Lower leg skin (tissue), 4 donors: ENCODE measurements at regions not wholly inside any gene's neighbourhood (a gene's known extent, or its start where the extent isn't known, plus 50 kb on each side); places are given as distances from the start of the nearest gene placed in this dataset.

ENCODE experiments used
- DNase-seq, 2 donors: peaks; one replicate each; pipeline ENCODE4 v3.0.0-alpha.2; 2019; ENCODE audit warnings: low spot score in 2 of 2
- H3K4me3 ChIP-seq: fragments of 200-600 bp; sonication (generic); 2 replicates; pipeline ENCODE4 v1.5.1; 2017; ENCODE audit warnings: mild to moderate bottlenecking, low read depth; ENCODE audit not compliant: poor library complexity, severe bottlenecking
- POLR2A ChIP-seq, 2 donors: fragments of 450-650 bp; IDR thresholded peaks; one replicate each; pipeline ENCODE4 v1.6.1; 2016 to 2017; ENCODE audit warnings: antibody characterized with exemption in 2 of 2, mild to moderate bottlenecking in 1 of 2, moderate library complexity in 1 of 2
- WGBS, 2 donors: methylation state at CpG; one replicate each; pipeline ENCODE4 v1.1.5; 2018; 5-methylcytosine and 5-hydroxymethylcytosine counted together
- intact Hi-C: fragments of 100-400 bp; cut with DNase I; formaldehyde crosslinking; loops from one replicate; pipeline ENCODE4 v1.15.0; 2023; ENCODE audit warnings: low total_unique reads
- TF ChIP-seq, protein P1 (sequence below), 3 donors: fragments of 450-650 bp; IDR thresholded peaks; one replicate each; pipeline ENCODE4 v1.5.1; 2016; ENCODE audit warnings: antibody characterized with exemption in 3 of 3, mild to moderate bottlenecking in 3 of 3, moderate library complexity in 2 of 3

DNA sequence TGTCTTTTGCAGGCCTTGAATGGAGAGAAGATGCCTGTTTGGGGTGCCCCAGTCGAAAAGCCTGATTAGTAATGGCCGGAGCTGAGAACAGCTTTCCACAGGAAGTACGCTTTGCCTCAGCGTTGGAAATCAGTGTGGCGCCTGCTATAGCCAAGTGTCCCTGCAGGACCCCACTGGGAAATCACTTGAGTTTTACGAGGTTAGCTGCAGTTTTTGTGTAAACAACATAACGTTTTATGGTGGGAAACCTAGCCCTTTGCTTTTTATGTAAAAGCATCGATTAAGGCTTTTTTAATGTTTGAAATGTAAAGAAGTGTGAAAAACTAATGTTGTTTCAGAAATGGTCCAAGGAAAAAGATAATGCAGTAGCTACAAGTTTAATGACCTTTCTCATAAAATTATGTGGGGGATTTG lies 234.2 kb downstream of the TTC32 start:
- DNase-seq = no peak
- intact Hi-C loops = no loop called here
- TF ChIP-seq, protein P1, sequence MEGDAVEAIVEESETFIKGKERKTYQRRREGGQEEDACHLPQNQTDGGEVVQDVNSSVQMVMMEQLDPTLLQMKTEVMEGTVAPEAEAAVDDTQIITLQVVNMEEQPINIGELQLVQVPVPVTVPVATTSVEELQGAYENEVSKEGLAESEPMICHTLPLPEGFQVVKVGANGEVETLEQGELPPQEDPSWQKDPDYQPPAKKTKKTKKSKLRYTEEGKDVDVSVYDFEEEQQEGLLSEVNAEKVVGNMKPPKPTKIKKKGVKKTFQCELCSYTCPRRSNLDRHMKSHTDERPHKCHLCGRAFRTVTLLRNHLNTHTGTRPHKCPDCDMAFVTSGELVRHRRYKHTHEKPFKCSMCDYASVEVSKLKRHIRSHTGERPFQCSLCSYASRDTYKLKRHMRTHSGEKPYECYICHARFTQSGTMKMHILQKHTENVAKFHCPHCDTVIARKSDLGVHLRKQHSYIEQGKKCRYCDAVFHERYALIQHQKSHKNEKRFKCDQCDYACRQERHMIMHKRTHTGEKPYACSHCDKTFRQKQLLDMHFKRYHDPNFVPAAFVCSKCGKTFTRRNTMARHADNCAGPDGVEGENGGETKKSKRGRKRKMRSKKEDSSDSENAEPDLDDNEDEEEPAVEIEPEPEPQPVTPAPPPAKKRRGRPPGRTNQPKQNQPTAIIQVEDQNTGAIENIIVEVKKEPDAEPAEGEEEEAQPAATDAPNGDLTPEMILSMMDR (IDR thresholded peaks at IDR 0.05) = no peak
- no peak for TF ChIP-seq POLR2A (IDR thresholded peaks at IDR 0.05)
- no peak overlapping the region for H3K4me3 ChIP-seq
- 57 to 59% methylated on average over 8 of the region's 8 CpGs for WGBS, 2 donors

DNA sequence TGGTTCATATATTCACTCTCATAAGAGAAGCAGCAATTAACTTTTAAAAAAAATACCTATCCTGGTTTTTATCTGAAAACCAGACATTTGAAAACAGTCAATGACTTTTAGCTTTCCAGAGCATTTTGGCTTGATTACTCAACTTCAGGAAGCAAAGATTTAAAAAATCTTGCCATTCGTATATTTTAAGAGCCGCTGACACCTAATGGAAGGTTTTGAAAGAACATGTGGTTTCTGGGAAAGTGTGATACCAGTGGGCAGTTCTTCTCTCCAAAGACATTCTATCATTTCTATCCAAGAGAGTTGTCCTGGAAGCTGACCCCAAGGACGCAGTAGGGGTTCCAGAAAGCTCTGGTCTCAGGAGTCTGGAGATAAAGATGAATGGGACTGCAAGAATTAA lies 234.7 kb downstream of the TTC32 start:
- no peak for DNase-seq
- intact Hi-C loops = no loop called here
- 51 to 56% methylated on average over 3 of the region's 3 CpGs for WGBS, 2 donors

DNA sequence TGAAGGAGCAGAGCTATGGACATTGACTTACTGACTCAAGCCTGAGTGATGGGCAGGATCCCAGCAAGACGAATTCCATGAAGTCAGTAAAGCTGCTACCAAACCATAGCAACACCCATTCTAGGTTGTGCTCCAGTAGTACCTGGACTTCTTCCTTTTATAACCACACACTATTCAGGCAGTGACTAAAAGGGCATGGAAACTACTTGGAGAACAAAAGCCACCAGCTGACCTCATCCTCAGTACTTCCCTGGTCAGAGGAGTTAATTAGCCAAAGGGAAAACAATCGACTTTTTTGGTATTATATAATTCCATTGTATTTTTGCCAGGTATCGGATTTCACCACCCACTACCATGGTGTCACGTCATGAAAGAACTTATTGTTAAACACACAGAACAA lies 237.1 kb downstream of the TTC32 start:
- TF ChIP-seq POLR2A (IDR thresholded peaks at IDR 0.05) = no peak
- TF ChIP-seq, protein P1 (IDR thresholded peaks at IDR 0.05) = no peak
- H3K4me3 ChIP-seq = no peak overlapping the region
- DNase-seq = no peak
- 40 to 43% methylated on average over 4 of the region's 4 CpGs for WGBS, 2 donors
- intact Hi-C loops = no loop called here

More for the DNA sequence above, 234.7 kb downstream of the TTC32 start:
- no peak overlapping the region for H3K4me3 ChIP-seq
- TF ChIP-seq POLR2A (IDR thresholded peaks at IDR 0.05) = no peak
- TF ChIP-seq, protein P1 (IDR thresholded peaks at IDR 0.05) = no peak

DNA sequence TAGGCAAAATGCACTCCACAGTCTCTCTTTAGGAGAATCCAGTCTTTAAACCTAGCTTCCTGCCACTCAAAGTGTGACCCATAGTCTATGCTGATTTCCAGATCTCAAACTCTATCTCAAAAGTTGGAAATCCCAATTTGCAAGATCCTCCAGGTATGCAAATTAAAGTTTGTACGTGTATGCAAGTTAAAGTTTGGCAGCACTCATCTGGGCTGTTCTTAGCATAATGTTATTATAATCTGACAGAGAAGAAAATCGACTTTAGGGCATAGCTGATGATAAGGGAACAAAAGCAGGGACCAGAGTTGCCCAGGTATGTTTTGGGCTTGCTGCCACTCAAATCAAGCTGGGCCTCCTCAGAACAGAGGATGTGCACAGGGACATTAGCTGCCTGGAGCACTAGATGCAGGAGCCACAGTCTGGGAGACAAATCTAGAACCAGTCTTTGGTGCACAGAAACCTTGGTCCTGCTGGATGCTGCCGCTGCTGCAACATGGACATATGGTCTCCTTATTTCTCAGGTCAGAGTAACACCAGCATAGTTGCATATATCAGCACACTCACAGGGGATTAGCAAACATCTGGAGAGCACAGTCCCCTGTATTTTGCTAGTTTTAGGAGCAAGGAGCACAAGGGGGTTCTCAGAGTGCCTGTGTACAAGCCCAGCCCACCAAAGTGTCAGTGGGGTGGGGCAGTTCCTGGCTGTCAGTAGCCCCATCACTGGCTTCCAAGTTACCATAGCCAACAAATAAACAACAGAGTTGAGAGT lies 242.6 kb downstream of the TTC32 start:
- WGBS, 2 donors = 52 to 53% methylated on average over 3 of the region's 3 CpGs
- TF ChIP-seq, protein P1 (IDR thresholded peaks at IDR 0.05) = no peak
- no peak for TF ChIP-seq POLR2A (IDR thresholded peaks at IDR 0.05)
- intact Hi-C loops = no loop called here
- no peak overlapping the region for H3K4me3 ChIP-seq
- DNase-seq = no peak

DNA sequence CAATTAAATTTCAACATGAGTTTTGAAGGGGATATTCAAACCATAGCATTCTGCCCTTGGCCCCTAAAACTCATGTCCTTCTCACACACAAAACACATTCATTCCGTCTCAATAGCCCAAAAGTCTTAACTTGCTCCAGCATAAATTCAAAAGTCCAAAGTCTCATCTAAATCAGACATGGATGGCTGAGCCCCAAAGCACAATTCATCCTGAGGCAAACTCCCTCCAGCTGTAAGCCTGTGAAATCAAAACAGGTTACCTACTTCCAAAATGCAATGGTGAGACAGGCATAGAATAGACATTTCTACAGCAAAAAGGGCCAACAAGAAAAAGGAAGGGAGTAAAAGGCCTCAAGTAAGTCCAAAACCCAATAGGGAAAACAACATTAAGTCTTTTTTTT lies 245.8 kb downstream of the TTC32 start:
- no peak overlapping the region for H3K4me3 ChIP-seq
- no peak for TF ChIP-seq POLR2A (IDR thresholded peaks at IDR 0.05)
- TF ChIP-seq, protein P1 (IDR thresholded peaks at IDR 0.05) = no peak
- 88 to 97% methylated on average over 1 of the region's 1 CpG for WGBS, 2 donors
- intact Hi-C loops = no loop called here
- no peak for DNase-seq
